Eye (tissue), 1 donor: ENCODE measurements at regions not wholly inside any gene's neighbourhood (a gene's known extent, or its start where the extent isn't known, plus 50 kb on each side); places are given as distances from the start of the nearest gene placed in this dataset.
"Not testable (repeated sequence)": the region's sequence is repeated elsewhere in the genome, so short reads cannot be mapped to it uniquely, and the experiment has no call there.

ENCODE experiments used
- DNase-seq: peaks from one replicate; pipeline ENCODE4 v3.0.0-alpha.2; 2015

GRCh38 chr11:42329929-42330565 lies 870.6 kb upstream of the LRRC4C start:
- DNase-seq: no peak

- no peak for DNase-seq
Measured at GRCh38 chr11:42337786-42338455, 878.5 kb upstream of the LRRC4C start.

- DNase-seq: no peak
Measured at GRCh38 chr11:42344204-42344792, 884.8 kb upstream of the LRRC4C start.

GRCh38 chr11:42345933-42346332 lies 886.5 kb upstream of the LRRC4C start:
- DNase-seq: no peak

- no peak for DNase-seq
Measured at GRCh38 chr11:42363701-42364100, 904.2 kb upstream of the LRRC4C start.

GRCh38 chr11:42390116-42390515 lies 921.7 kb upstream of the API5 start:
- DNase-seq: peak; percentile 20

- DNase-seq: no peak
Measured at GRCh38 chr11:42397483-42397882, 914.3 kb upstream of the API5 start.

GRCh38 chr11:42407341-42407740 lies 904.5 kb upstream of the API5 start:
- peak; percentile 91 for DNase-seq

- no peak for DNase-seq
Measured at GRCh38 chr11:42410251-42410955, 901.4 kb upstream of the API5 start.

GRCh38 chr11:42412590-42412989 lies 899.2 kb upstream of the API5 start:
- peak; percentile 29 for DNase-seq

GRCh38 chr11:42417691-42418090 lies 894.1 kb upstream of the API5 start:
- DNase-seq: no peak

- DNase-seq: no peak
Measured at GRCh38 chr11:42422090-42422489, 889.7 kb upstream of the API5 start.

GRCh38 chr11:42434911-42435310 lies 876.9 kb upstream of the API5 start:
- not testable (repeated sequence) for DNase-seq

- DNase-seq: no peak
Measured at GRCh38 chr11:42444406-42444805, 867.4 kb upstream of the API5 start.

GRCh38 chr11:42462558-42463310 lies 849.1 kb upstream of the API5 start:
- DNase-seq: no peak

GRCh38 chr11:42465623-42466022 lies 846.2 kb upstream of the API5 start:
- DNase-seq: no peak

GRCh38 chr11:42473106-42473505 lies 838.7 kb upstream of the API5 start:
- peak; percentile 44 for DNase-seq

GRCh38 chr11:42482822-42483221 lies 829.0 kb upstream of the API5 start:
- DNase-seq: no peak

- DNase-seq: no peak
Measured at GRCh38 chr11:42490506-42490905, 821.3 kb upstream of the API5 start.

GRCh38 chr11:42494459-42494858 lies 817.3 kb upstream of the API5 start:
- DNase-seq: no peak

GRCh38 chr11:42498971-42499370 lies 812.8 kb upstream of the API5 start:
- no peak for DNase-seq

- DNase-seq: no peak
Measured at GRCh38 chr11:42502151-42502550, 809.6 kb upstream of the API5 start.

- DNase-seq: no peak
Measured at GRCh38 chr11:42521994-42522393, 789.8 kb upstream of the API5 start.
